GM12872 (cell line): ENCODE measurements at regions not wholly inside any gene's neighbourhood (a gene's known extent, or its start where the extent isn't known, plus 50 kb on each side); places are given as distances from the start of the nearest gene placed in this dataset.

Source experiments
- CTCF ChIP-seq: IDR thresholded peaks from 3 replicates; pipeline ENCODE4 v1.5.1; 2011; ENCODE audit warnings: low read depth, mild to moderate bottlenecking, low read length, moderate library complexity; ENCODE audit not compliant: insufficient read depth

- no peak for TF ChIP-seq CTCF
Observed at GRCh38 chr11:37223962-37224361, 625.9 kb upstream of the RAG2 start.

GRCh38 chr11:37203006-37203405 lies 605.0 kb upstream of the RAG2 start:
- no peak for TF ChIP-seq CTCF

GRCh38 chr11:37199082-37199481 lies 601.0 kb upstream of the RAG2 start:
- TF ChIP-seq CTCF = no peak

- no peak for TF ChIP-seq CTCF
Observed at GRCh38 chr11:37184326-37184725, 586.3 kb upstream of the RAG2 start.

GRCh38 chr11:37182031-37182430 lies 584.0 kb upstream of the RAG2 start:
- no peak for TF ChIP-seq CTCF

- TF ChIP-seq CTCF = no peak
Observed at GRCh38 chr11:37177721-37178120, 579.7 kb upstream of the RAG2 start.

DNA sequence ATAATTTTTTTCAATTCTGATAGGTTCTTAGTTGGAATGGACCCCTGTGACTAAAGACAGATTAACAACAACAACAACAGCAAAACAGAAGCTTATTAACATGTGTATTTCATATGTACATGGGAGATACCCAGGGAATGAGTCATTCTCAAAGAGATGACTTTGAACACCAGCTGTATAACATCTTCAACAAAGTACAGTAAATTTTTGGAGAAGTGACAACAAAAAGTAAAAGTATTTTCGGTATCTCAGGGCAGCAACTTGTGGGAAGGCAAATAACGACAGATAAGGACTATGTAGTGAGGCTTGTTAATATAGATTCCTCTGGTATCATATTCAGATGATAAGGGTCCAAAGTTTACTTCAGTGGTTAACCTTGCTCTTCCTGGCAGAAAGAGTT lies 573.4 kb upstream of the RAG2 start:
- no peak for TF ChIP-seq CTCF

DNA sequence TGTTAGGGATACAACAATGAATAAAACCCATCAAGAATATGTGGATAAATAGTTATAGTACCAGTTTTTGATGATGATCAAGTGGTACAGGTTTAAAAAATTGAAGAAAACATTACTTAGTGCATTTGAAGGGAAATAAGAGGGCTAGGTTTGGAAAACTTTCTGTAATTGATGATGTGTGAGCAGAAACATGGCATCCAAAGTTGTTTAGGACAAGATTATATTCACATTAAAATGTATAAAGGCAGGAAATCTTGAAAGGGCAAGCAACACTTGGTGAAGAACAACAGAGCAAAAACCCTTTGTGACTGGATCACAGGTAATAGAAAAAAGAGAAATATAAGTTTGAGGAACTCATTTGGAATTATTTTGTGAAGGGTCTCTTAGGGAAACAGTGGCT lies 572.3 kb upstream of the RAG2 start:
- no peak for TF ChIP-seq CTCF
